ENCODE measurements at regions not wholly inside any gene's neighbourhood (a gene's known extent, or its start where the extent isn't known, plus 50 kb on each side); places are given as distances from the start of the nearest gene placed in this dataset.

DNA sequence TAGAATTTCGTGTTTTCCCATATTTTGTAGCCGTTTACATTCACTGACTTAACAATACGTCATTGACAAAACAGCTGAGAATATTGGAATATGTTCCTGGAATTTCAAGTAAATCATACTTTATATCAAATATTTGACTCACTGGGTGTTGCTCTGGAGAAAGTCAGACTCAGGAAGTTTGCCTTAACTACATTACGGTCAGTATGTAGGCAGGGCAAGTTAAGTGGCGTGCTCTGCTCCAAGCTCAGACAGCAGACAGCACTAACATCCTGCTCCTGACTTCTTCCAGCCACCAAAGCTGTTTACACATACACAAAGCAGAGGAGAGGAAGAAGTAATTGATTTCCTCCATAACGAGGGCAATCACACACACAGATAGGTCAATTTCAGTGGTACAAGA is 414.6 kb downstream of the LRRIQ3 start (continued):
- no peak for TF ChIP-seq TSHZ2 (CRISPR knock-in tag; IDR thresholded peaks at IDR 0.05)
- TF ChIP-seq, protein P1, sequence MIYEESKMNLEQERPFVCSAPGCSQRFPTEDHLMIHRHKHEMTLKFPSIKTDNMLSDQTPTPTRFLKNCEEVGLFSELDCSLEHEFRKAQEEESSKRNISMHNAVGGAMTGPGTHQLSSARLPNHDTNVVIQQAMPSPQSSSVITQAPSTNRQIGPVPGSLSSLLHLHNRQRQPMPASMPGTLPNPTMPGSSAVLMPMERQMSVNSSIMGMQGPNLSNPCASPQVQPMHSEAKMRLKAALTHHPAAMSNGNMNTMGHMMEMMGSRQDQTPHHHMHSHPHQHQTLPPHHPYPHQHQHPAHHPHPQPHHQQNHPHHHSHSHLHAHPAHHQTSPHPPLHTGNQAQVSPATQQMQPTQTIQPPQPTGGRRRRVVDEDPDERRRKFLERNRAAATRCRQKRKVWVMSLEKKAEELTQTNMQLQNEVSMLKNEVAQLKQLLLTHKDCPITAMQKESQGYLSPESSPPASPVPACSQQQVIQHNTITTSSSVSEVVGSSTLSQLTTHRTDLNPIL (CRISPR knock-in tag; IDR thresholded peaks at IDR 0.05; ENCODE audit: low read depth), result no peak
- no peak for TF ChIP-seq ZFP30 (CRISPR knock-in tag; IDR thresholded peaks at IDR 0.05)
- no peak for TF ChIP-seq ZC3H10 (CRISPR knock-in tag; IDR thresholded peaks at IDR 0.05)

DNA sequence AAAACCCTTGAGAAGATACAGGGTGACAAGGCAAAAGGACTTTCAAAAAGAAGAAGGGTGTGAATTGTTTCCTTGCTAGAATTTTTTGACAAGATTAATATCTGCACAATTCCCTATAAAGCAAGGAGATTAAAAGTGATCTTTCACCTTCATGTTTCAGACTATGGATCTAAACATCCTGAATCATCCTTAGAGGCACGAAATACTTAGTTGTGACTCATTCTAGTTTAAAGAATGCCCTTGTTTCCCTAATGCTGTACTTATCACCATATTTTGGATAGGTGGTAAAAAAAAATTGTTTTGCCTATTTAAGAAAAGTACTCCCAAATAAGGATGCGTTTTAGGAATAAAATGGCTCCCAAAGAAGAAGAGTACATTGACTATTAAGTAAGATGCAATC is 415.1 kb downstream of the LRRIQ3 start:
- ATAC-seq, result no peak
- TF ChIP-seq ESRRG (CRISPR knock-in tag; IDR thresholded peaks at IDR 0.05) (no peak), GLIS3 (CRISPR knock-in tag; IDR thresholded peaks at IDR 0.05) (no peak)

GRCh38 chr1:73781251-73781650 is 416.7 kb downstream of the LRRIQ3 start:
- ATAC-seq, result no peak
- TF ChIP-seq, protein P2, sequence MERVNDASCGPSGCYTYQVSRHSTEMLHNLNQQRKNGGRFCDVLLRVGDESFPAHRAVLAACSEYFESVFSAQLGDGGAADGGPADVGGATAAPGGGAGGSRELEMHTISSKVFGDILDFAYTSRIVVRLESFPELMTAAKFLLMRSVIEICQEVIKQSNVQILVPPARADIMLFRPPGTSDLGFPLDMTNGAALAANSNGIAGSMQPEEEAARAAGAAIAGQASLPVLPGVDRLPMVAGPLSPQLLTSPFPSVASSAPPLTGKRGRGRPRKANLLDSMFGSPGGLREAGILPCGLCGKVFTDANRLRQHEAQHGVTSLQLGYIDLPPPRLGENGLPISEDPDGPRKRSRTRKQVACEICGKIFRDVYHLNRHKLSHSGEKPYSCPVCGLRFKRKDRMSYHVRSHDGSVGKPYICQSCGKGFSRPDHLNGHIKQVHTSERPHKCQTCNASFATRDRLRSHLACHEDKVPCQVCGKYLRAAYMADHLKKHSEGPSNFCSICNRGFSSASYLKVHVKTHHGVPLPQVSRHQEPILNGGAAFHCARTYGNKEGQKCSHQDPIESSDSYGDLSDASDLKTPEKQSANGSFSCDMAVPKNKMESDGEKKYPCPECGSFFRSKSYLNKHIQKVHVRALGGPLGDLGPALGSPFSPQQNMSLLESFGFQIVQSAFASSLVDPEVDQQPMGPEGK (CRISPR knock-in tag; IDR thresholded peaks at IDR 0.05; ENCODE audit: borderline replicate concordance), result no peak
- no peak for TF ChIP-seq ARNTL (CRISPR knock-in tag; IDR thresholded peaks at IDR 0.05; ENCODE audit: borderline replicate concordance, low read depth)

DNA sequence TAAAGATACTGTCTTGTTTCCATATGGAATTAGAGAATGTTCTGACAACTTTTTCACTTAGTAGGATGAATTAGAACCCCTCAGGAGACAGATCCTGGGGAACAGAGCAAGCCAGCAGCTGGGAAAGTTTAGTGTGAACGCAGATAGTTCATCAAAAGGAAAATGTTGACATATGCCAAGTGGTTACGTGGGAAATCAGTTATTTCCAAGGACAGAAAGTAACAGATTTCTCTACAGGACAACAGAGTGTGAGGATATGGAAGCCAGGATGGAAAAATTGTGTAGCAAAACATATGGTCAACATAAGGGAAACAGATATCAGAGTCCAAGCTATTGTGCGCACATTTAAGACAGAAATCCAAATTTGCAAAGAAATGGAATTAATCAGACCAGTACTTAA is 419.5 kb downstream of the LRRIQ3 start:
- ATAC-seq, result no peak
- TF ChIP-seq ISL1 (CRISPR knock-in tag; IDR thresholded peaks at IDR 0.05) (no peak), ZFP3 (CRISPR knock-in tag; IDR thresholded peaks at IDR 0.05) (no peak), ARNTL (CRISPR knock-in tag; IDR thresholded peaks at IDR 0.05; ENCODE audit: borderline replicate concordance, low read depth) (no peak), ZNF565 (CRISPR knock-in tag; conservative IDR thresholded peaks at IDR 0.05; ENCODE audit: low read depth) (no peak), TOX (CRISPR knock-in tag; IDR thresholded peaks at IDR 0.05; ENCODE audit: borderline replicate concordance) (no peak)
- TF ChIP-seq, protein P1 (CRISPR knock-in tag; IDR thresholded peaks at IDR 0.05; ENCODE audit: low read depth), result no peak

DNA sequence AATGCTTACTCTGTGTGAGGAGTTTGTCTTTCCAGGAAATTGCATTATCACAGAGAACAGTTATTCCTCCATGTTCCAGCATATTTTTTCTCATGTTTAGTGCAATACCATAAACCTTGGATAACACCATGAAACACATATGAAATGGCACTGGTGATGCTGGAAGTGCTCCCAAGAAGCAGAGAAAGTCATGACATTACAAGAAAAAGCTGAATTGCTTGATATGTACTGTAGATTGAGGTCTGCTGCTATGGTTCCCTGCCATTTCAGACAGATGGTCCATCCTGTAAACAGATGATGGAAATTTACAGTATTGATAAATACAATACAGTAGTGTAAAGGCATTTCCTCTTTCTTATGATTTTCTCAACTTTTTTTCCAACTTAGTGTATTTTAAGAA is 422.1 kb downstream of the LRRIQ3 start:
- ATAC-seq, result no peak
- TF ChIP-seq ZFP30 (CRISPR knock-in tag; IDR thresholded peaks at IDR 0.05) (no peak), ZNF565 (CRISPR knock-in tag; conservative IDR thresholded peaks at IDR 0.05; ENCODE audit: low read depth) (no peak), TOX (CRISPR knock-in tag; IDR thresholded peaks at IDR 0.05; ENCODE audit: borderline replicate concordance) (no peak), TSHZ2 (CRISPR knock-in tag; IDR thresholded peaks at IDR 0.05) (no peak), ARNTL (CRISPR knock-in tag; IDR thresholded peaks at IDR 0.05; ENCODE audit: borderline replicate concordance, low read depth) (no peak), POU6F1 (CRISPR knock-in tag; IDR thresholded peaks at IDR 0.05; ENCODE audit: borderline replicate concordance, low read depth) (no peak), ZNF70 (CRISPR knock-in tag; IDR thresholded peaks at IDR 0.05) (no peak)
